ENCODE measurements at regions not wholly inside any gene's neighbourhood (a gene's known extent, or its start where the extent isn't known, plus 50 kb on each side); places are given as distances from the start of the nearest gene placed in this dataset.
A peak's percentile ranks its signal among the peaks of the same experiment; 100 is the strongest.

DNA sequence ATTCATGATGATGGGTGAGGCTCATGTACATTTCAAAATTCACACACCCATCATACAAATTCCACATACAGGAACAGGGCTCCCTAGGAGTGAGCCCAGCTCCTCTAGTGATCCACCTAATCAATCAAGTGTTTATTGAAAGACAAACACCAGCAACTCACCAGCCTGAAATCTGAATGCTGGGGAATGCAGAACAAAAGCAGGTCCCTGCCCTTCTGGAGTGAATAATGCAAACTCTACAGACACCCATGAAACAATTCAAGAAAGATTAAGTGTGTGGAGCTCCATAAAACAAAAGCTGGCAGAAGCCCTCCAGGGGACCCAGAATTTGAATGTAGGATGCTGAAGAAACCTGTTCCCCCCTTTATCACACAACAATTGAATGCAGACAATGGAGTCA lies 396.7 kb upstream of the JARID2 start:
- Histone ChIP-seq H3K4me2 (0 out of 2 replicates have a peak overlapping the region, but pooled peaks have one; percentile 6), H3K79me2 (replicated peaks; ENCODE audit: insufficient read depth) (no peaks in the 10 kb centered on the region), H4K20me1 (replicated peaks; ENCODE audit: insufficient read depth) (no peaks in the 10 kb centered on the region), H3K4me3 (no peak overlapping the region), H3K27ac (ENCODE audit: low read depth) (peak overlapping the region; percentile 60; the same call in 1 of the 2 replicates), H3K36me3 (ENCODE audit: insufficient read depth) (no peaks in the 10 kb centered on the region), H3F3A (replicated peaks; ENCODE audit: low read depth) (0 out of 2 replicates have a peak, but pooled peaks cover 6% of the 10 kb centered on the region), H2AFZ (no peak overlapping the region), H3K4me1 (ENCODE audit: insufficient read depth) (peaks cover 17% of the 10 kb centered on the region), H3K27me3 (ENCODE audit: insufficient read depth) (no peaks in the 10 kb centered on the region), H3K9me2 (ENCODE audit: insufficient read depth) (0 out of 2 replicates have a peak, but pooled peaks cover 6% of the 10 kb centered on the region)
- Mint-ChIP-seq H3K27ac (no peak overlapping the region), H3K36me3 (ENCODE audit: low read depth) (no peaks in the 10 kb centered on the region; the same call in 2 of the 3 replicates), H3K4me3 (no peak overlapping the region), H3K9me3 (no peaks in the 10 kb centered on the region; the same call in 2 of the 3 replicates), H3K4me1 (peaks cover 22% of the 10 kb centered on the region), H3K27me3 (ENCODE audit: insufficient read depth, low read depth, poor library complexity) (peaks cover 2% of the 10 kb centered on the region)
- DNase-seq (ENCODE audit: low spot score) (no peak), ATAC-seq (peak; percentile 83)
- TF ChIP-seq, protein P1, sequence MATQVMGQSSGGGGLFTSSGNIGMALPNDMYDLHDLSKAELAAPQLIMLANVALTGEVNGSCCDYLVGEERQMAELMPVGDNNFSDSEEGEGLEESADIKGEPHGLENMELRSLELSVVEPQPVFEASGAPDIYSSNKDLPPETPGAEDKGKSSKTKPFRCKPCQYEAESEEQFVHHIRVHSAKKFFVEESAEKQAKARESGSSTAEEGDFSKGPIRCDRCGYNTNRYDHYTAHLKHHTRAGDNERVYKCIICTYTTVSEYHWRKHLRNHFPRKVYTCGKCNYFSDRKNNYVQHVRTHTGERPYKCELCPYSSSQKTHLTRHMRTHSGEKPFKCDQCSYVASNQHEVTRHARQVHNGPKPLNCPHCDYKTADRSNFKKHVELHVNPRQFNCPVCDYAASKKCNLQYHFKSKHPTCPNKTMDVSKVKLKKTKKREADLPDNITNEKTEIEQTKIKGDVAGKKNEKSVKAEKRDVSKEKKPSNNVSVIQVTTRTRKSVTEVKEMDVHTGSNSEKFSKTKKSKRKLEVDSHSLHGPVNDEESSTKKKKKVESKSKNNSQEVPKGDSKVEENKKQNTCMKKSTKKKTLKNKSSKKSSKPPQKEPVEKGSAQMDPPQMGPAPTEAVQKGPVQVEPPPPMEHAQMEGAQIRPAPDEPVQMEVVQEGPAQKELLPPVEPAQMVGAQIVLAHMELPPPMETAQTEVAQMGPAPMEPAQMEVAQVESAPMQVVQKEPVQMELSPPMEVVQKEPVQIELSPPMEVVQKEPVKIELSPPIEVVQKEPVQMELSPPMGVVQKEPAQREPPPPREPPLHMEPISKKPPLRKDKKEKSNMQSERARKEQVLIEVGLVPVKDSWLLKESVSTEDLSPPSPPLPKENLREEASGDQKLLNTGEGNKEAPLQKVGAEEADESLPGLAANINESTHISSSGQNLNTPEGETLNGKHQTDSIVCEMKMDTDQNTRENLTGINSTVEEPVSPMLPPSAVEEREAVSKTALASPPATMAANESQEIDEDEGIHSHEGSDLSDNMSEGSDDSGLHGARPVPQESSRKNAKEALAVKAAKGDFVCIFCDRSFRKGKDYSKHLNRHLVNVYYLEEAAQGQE (IDR thresholded peaks at IDR 0.05; ENCODE audit: unreplicated experiment): no peak
- TF ChIP-seq EZH2phosphoT487 (IDR thresholded peaks at IDR 0.05; ENCODE audit: unreplicated experiment) (no peak), ZNF331 (CRISPR knock-in tag; IDR thresholded peaks at IDR 0.05; ENCODE audit: low read depth) (no peak), ZNF114 (CRISPR knock-in tag; IDR thresholded peaks at IDR 0.05) (no peak), STAT1 (IDR thresholded peaks at IDR 0.05; ENCODE audit: unreplicated experiment) (no peak), NANOG (IDR thresholded peaks at IDR 0.05; ENCODE audit: borderline replicate concordance) (no peak), JUNB (IDR thresholded peaks at IDR 0.05; ENCODE audit: unreplicated experiment) (no peak), CREB1 (CRISPR knock-in tag; IDR thresholded peaks at IDR 0.05; ENCODE audit: low read depth) (no peak), POLR2AphosphoS5 (IDR thresholded peaks at IDR 0.05; ENCODE audit: low read depth) (no peak), EZH2 (IDR thresholded peaks at IDR 0.05; ENCODE audit: low read depth, unreplicated experiment) (no peak)
- TF ChIP-seq, protein P2, sequence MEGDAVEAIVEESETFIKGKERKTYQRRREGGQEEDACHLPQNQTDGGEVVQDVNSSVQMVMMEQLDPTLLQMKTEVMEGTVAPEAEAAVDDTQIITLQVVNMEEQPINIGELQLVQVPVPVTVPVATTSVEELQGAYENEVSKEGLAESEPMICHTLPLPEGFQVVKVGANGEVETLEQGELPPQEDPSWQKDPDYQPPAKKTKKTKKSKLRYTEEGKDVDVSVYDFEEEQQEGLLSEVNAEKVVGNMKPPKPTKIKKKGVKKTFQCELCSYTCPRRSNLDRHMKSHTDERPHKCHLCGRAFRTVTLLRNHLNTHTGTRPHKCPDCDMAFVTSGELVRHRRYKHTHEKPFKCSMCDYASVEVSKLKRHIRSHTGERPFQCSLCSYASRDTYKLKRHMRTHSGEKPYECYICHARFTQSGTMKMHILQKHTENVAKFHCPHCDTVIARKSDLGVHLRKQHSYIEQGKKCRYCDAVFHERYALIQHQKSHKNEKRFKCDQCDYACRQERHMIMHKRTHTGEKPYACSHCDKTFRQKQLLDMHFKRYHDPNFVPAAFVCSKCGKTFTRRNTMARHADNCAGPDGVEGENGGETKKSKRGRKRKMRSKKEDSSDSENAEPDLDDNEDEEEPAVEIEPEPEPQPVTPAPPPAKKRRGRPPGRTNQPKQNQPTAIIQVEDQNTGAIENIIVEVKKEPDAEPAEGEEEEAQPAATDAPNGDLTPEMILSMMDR (conservative IDR thresholded peaks at IDR 0.05; ENCODE audit: low read depth in 2 of 2): no peak
- TF ChIP-seq, protein P3, sequence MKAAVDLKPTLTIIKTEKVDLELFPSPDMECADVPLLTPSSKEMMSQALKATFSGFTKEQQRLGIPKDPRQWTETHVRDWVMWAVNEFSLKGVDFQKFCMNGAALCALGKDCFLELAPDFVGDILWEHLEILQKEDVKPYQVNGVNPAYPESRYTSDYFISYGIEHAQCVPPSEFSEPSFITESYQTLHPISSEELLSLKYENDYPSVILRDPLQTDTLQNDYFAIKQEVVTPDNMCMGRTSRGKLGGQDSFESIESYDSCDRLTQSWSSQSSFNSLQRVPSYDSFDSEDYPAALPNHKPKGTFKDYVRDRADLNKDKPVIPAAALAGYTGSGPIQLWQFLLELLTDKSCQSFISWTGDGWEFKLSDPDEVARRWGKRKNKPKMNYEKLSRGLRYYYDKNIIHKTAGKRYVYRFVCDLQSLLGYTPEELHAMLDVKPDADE (IDR thresholded peaks at IDR 0.05): no peak
- TF ChIP-seq, protein P4, sequence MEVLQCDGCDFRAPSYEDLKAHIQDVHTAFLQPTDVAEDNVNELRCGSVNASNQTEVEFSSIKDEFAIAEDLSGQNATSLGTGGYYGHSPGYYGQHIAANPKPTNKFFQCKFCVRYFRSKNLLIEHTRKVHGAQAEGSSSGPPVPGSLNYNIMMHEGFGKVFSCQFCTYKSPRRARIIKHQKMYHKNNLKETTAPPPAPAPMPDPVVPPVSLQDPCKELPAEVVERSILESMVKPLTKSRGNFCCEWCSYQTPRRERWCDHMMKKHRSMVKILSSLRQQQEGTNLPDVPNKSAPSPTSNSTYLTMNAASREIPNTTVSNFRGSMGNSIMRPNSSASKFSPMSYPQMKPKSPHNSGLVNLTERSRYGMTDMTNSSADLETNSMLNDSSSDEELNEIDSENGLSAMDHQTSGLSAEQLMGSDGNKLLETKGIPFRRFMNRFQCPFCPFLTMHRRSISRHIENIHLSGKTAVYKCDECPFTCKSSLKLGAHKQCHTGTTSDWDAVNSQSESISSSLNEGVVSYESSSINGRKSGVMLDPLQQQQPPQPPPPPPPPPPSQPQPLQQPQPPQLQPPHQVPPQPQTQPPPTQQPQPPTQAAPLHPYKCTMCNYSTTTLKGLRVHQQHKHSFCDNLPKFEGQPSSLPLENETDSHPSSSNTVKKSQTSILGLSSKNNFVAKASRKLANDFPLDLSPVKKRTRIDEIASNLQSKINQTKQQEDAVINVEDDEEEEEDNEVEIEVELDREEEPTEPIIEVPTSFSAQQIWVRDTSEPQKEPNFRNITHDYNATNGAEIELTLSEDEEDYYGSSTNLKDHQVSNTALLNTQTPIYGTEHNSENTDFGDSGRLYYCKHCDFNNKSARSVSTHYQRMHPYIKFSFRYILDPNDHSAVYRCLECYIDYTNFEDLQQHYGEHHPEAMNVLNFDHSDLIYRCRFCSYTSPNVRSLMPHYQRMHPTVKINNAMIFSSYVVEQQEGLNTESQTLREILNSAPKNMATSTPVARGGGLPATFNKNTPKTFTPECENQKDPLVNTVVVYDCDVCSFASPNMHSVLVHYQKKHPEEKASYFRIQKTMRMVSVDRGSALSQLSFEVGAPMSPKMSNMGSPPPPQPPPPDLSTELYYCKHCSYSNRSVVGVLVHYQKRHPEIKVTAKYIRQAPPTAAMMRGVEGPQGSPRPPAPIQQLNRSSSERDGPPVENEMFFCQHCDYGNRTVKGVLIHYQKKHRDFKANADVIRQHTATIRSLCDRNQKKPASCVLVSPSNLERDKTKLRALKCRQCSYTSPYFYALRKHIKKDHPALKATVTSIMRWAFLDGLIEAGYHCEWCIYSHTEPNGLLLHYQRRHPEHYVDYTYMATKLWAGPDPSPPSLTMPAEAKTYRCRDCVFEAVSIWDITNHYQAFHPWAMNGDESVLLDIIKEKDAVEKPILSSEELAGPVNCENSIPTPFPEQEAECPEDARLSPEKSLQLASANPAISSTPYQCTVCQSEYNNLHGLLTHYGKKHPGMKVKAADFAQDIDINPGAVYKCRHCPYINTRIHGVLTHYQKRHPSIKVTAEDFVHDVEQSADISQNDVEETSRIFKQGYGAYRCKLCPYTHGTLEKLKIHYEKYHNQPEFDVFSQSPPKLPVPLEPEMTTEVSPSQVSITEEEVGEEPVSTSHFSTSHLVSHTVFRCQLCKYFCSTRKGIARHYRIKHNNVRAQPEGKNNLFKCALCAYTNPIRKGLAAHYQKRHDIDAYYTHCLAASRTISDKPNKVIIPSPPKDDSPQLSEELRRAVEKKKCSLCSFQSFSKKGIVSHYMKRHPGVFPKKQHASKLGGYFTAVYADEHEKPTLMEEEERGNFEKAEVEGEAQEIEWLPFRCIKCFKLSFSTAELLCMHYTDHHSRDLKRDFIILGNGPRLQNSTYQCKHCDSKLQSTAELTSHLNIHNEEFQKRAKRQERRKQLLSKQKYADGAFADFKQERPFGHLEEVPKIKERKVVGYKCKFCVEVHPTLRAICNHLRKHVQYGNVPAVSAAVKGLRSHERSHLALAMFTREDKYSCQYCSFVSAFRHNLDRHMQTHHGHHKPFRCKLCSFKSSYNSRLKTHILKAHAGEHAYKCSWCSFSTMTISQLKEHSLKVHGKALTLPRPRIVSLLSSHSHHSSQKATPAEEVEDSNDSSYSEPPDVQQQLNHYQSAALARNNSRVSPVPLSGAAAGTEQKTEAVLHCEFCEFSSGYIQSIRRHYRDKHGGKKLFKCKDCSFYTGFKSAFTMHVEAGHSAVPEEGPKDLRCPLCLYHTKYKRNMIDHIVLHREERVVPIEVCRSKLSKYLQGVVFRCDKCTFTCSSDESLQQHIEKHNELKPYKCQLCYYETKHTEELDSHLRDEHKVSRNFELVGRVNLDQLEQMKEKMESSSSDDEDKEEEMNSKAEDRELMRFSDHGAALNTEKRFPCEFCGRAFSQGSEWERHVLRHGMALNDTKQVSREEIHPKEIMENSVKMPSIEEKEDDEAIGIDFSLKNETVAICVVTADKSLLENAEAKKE (CRISPR knock-in tag; IDR thresholded peaks at IDR 0.05): no peak
